Inflammatory macrophage (primary cell): ENCODE measurements at regions not wholly inside any gene's neighbourhood (a gene's known extent, or its start where the extent isn't known, plus 50 kb on each side); places are given as distances from the start of the nearest gene placed in this dataset.
A peak's percentile ranks its signal among the peaks of the same experiment; 100 is the strongest.

Experiments
- DNase-seq, 2 donors: peaks; one replicate each; pipeline ENCODE4 v3.0.0-alpha.2; 2020 to 2022

- DNase-seq = no peak
Observed at GRCh38 chr2:105150231-105150630, 91.3 kb upstream of the GPR45 start.

DNA sequence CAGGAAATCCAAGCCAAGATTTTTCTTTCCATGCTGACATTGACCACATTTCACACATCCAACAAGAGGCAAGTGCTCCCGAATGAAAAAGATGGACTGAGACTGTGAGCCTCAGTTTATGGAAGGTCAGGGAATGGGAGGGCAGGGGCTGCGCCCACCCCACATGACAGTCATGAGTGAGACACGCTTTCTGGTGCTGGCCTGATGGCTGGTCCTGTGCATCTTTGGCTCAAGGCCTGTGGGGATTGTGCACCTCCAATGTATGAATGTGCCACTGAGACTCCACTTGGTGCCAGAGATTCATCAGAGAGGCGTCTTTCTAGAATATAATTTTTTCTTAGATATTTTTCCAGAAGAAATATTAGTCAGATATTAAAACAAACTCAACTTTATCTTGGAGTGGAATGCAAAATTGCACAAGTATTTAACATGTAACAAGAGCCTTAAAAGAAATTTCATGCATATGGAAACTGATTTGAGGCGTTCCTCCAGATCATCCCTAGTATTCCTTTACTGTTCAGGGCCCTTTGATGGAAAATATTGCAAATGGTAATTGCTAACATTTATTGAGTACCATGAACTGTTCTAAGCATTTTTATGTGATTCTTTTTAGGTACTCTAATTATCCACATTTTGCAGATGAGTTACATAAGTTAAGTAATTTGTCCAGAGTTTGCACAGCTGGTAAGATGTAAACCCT, 87.3 kb upstream of the GPR45 start:
- DNase-seq = no peak

DNA sequence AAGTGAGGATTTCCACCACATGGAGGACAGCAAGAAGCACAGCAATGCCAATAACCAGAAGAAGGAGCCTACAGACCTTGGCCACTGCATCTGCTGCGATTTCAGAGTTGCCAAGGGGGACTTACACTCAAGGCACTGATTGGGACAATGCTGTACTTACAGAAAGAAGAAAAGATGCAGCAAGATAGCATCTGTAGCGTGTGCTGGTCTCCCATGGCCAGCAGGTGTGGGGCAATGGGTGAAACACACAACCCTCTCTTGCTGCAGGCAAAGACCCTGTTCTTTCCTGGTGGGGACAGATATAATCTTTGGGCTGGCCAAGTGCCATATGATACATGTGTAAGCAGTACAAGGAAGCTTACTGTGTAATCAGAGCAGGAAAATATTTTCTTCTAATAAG, 85.4 kb upstream of the GPR45 start:
- no peak for DNase-seq

GRCh38 chr2:105158002-105158401, 83.5 kb upstream of the GPR45 start:
- no peak for DNase-seq

DNA sequence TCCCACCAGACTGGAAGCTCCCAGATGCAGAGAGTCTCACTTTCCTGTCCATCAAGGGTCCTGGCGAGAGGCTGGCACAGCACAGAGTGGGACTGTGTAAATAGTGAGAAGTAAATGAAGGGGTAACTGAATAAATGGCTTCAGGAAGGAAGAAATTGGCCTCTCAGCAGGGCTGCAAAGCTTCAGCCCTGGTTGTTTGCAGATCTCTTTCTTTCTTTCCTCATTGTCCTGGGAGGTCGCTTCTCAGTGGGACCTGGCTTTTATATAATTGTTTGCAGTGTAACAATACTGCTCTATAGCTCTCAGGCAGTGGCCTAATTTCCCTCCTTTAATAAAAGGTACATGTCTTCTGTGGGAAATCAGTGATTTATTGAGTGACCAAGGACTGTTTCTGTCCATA, 74.9 kb upstream of the GPR45 start:
- no peak for DNase-seq

GRCh38 chr2:105168543-105168942, 73.0 kb upstream of the GPR45 start:
- no peak for DNase-seq

DNA sequence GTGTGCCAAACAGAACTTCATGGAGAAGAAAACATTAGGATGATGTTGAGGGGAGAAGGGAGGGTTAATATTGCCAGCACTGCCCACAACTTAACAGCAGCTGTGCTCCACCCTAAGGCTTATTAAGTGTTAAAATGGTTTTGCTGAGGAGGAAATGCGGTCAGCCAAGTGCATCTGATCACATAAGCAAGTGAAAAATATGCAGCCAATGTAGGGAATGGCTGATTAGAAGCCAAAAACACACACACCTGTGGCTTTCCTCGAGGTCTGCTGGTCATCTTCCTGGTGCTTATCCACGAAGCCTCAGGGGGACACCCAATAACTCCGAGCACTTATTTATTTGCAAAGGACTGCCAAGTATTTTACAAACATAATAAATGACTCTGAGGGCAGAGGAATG, 66.3 kb upstream of the GPR45 start:
- DNase-seq = no peak

GRCh38 chr2:105176429-105176828, 65.1 kb upstream of the GPR45 start:
- DNase-seq = no peak

- no peak for DNase-seq
Observed at GRCh38 chr2:105177008-105177407, 64.5 kb upstream of the GPR45 start.

DNA sequence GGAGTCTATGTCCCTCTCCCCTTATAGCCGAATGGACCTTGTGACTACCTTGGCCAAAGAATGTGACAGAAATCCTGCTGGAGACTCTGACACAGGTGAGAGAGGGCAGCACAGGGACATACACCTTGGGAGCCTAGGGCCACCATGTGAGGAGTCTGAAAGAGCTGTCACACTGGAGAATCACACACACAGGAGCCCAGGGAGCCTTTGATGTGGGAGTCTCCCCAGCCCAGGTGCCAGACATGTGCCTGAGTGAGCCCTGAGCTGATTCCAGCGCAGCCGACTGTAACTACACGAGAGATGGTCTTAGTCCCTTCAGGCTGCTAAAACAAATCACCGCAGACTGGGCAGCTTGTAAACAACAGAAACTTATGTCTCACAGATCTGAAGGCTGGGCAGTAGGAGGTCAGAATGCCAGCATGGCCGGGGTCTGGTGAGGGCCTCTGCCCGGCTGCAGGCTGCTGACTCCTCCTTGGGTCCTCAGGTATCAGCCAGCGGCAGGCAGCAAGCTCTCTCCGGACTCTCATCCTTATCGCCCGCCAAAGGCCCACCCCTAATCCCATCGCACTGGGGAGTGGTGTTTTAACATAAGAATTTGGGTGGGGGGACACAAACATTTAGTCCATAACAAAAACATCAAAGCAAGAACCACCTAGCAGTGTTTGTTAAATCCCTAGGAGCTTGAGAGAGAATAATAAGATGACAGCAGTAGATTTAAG, 63.8 kb upstream of the GPR45 start:
- DNase-seq = no peak

GRCh38 chr2:105179469-105180372, 61.8 kb upstream of the GPR45 start:
- peak; percentile 78 to 84 for DNase-seq

DNA sequence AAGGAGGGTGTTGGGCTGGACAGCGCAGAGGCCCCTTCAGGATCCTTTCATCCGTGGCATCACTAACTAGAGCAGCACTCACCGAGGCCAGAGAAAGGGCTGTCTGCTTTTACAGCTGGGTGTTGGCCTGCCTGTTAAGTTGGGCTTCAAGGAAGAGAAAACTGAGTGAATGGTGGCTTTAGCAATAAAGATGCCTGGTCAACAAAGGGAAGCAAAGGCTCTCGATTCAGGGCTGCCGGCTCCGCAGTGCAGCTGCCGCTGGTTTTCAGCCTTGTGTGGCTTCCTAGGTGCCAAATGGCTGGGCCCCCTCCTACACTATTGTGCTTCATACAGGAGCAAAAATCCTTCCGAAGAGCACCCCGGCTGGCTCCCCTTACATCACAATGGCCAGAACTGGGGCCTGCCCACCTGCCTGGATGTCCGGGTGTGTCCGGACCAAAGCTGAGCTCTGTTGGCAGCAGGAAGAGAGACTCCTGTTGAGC, 61.0 kb upstream of the GPR45 start:
- no peak for DNase-seq

GRCh38 chr2:105181282-105181681, 60.3 kb upstream of the GPR45 start:
- no peak for DNase-seq

DNA sequence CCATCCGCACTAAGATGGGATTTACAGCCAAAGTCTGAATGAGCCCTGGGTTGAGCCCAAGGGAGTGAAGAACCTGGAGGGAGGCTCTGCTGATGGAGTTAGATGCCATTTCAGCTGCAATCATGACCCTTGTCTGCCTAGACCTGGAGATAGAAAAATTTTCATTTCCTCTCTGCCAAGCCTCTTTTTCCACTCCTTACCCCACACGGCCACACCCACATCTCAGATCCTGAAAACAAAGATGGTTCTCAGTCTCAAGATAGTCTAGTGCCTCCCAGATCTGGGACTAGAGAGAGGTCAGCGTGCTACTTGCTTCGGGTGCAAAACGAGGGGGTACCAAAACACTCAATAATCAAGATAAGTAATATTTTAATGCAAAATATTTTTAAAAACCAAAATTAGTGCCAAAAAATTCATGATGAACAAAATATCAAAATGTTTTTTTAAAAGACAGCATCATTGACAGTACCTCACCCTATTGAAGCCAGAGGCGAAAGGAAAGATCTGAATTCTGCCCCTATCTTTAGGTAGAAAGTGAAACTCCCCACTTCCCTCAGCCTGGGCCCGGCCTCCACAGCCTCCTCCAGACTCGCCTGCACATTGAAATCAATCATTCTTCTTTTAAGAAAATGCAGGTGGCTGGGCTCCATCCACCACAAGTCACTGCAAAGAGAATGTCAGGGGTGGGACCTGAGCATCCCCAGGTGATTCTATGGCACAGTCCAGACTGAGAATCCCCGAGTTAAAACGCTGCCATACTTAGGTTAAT, 57.8 kb upstream of the GPR45 start:
- no peak for DNase-seq

DNA sequence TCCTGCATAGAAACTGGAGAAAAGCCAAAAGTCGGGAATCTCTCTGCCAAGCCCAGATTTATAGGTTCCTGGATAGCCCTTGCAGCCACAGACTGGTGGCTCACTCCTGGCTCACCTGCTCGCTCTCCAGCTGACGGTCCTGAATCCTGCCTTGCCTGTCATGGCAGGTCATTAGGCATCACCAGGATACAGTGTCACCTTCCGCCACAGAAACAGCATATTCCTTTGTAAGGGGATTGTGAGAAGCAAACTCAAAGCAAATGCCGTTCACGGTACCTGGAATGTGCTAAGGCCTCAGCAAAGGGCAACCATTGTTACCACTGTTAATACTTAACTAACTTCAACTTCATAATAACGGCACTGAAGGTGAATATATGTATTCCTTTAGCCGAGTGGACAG, 57.1 kb upstream of the GPR45 start:
- DNase-seq = no peak

DNA sequence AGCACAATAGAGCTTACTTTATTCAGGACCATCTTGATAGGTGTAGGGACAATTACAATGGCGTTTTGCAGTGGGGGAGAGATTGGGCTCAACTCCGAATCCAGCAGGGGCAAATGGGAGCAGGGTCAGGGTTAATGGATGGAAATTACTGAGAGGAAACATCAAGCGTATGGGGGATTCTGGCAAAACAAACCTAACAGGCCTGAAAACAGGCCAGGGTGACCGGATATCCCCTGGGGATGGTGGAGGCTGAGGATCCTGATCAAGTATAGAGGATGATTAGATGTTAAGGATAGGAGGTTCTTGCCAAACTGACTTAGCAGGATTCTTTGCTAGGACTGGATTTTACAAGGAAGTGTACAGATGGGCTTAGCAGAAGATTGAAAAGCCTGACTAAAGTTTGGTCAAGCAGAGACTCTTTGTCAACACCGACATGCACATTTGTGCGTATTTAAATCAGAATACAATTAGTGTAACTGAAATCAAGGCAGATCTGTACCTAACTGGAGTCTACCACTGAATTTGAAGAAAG, 54.5 kb upstream of the GPR45 start:
- DNase-seq = no peak

- DNase-seq = no peak
Observed at GRCh38 chr2:105187531-105187930, 54.0 kb upstream of the GPR45 start.

- no peak for DNase-seq
Observed at GRCh38 chr2:105188343-105188742, 53.2 kb upstream of the GPR45 start.
